Adipocyte (in vitro differentiated cells): ENCODE measurements at regions not wholly inside any gene's neighbourhood (a gene's known extent, or its start where the extent isn't known, plus 50 kb on each side); places are given as distances from the start of the nearest gene placed in this dataset.
A peak's percentile ranks its signal among the peaks of the same experiment; 100 is the strongest.

Experiments used
- DNase-seq: peaks from one replicate; pipeline ENCODE4 v3.0.0-alpha.2; 2015; ENCODE audit warnings: low read depth
- H3K27me3 ChIP-seq: replicated peaks from 2 replicates; pipeline ENCODE4 v1.7.0; 2013; ENCODE audit warnings: mild to moderate bottlenecking, low read length, moderate library complexity; ENCODE audit not compliant: control insufficient read depth, insufficient read depth
- H3K36me3 ChIP-seq: 2 replicates; pipeline ENCODE4 v1.7.0; 2013; ENCODE audit warnings: low read length, mild to moderate bottlenecking, moderate library complexity; ENCODE audit not compliant: control insufficient read depth, insufficient read depth, severe bottlenecking
- H3K4me1 ChIP-seq: 2 replicates; pipeline ENCODE4 v1.7.0; 2013; ENCODE audit warnings: mild to moderate bottlenecking, low read length, moderate library complexity; ENCODE audit not compliant: control insufficient read depth, insufficient read depth
- H3K4me3 ChIP-seq: 2 replicates; pipeline ENCODE4 v1.7.0; 2013; ENCODE audit warnings: mild to moderate bottlenecking, low read length, moderate library complexity
- H3K9ac ChIP-seq: 2 replicates; pipeline ENCODE4 v1.7.0; 2013; ENCODE audit warnings: mild to moderate bottlenecking, low read length, moderate library complexity
- H3K9me3 ChIP-seq: 2 replicates; pipeline ENCODE4 v1.7.0; 2013; ENCODE audit warnings: mild to moderate bottlenecking, low read length, moderate library complexity; ENCODE audit not compliant: control insufficient read depth

GRCh38 chr1:234933475-234933874 lies 195.2 kb downstream of the TOMM20 start:
- Histone ChIP-seq H3K9ac (peak overlapping the region; percentile 77), H3K9me3 (no peaks in the 10 kb centered on the region), H3K36me3 (no peaks in the 10 kb centered on the region), H3K4me3 (peak overlapping the region; percentile 49), H3K4me1 (peaks cover 27% of the 10 kb centered on the region), H3K27me3 (no peaks in the 10 kb centered on the region)
- peak; percentile 72 for DNase-seq

GRCh38 chr1:234932511-234933430 lies 195.9 kb downstream of the TOMM20 start:
- H3K9ac ChIP-seq, result peak overlapping the region; percentile 77
- H3K4me3 ChIP-seq, result peak overlapping the region; percentile 49
- no peaks in the 10 kb centered on the region for H3K9me3 ChIP-seq
- peak; percentile 9 for DNase-seq
- H3K36me3 ChIP-seq, result no peaks in the 10 kb centered on the region
- H3K27me3 ChIP-seq, result no peaks in the 10 kb centered on the region
- H3K4me1 ChIP-seq, result peaks cover 27% of the 10 kb centered on the region

GRCh38 chr1:234932106-234932505 lies 196.5 kb downstream of the TOMM20 start:
- Histone ChIP-seq H3K9ac (no peak overlapping the region), H3K4me1 (peaks cover 25% of the 10 kb centered on the region), H3K4me3 (no peak overlapping the region), H3K27me3 (no peaks in the 10 kb centered on the region), H3K9me3 (no peaks in the 10 kb centered on the region), H3K36me3 (no peaks in the 10 kb centered on the region)
- DNase-seq, result no peak

- H3K4me1 ChIP-seq, result peaks cover 29% of the 10 kb centered on the region
- no peaks in the 10 kb centered on the region for H3K36me3 ChIP-seq
- H3K4me3 ChIP-seq, result no peak overlapping the region
- DNase-seq, result no peak
- no peaks in the 10 kb centered on the region for H3K27me3 ChIP-seq
- H3K9ac ChIP-seq, result no peak overlapping the region
- no peaks in the 10 kb centered on the region for H3K9me3 ChIP-seq
Measured at GRCh38 chr1:234931404-234931973, 197.1 kb downstream of the TOMM20 start.

GRCh38 chr1:234929369-234929768 lies 199.3 kb downstream of the TOMM20 start:
- no peak for DNase-seq
- H3K36me3 ChIP-seq, result no peaks in the 10 kb centered on the region
- H3K9ac ChIP-seq, result no peak overlapping the region
- H3K4me3 ChIP-seq, result no peak overlapping the region
- H3K27me3 ChIP-seq, result no peaks in the 10 kb centered on the region
- H3K4me1 ChIP-seq, result peaks cover 44% of the 10 kb centered on the region
- no peaks in the 10 kb centered on the region for H3K9me3 ChIP-seq

GRCh38 chr1:234928642-234929041 lies 200.0 kb downstream of the TOMM20 start:
- H3K4me1 ChIP-seq, result peaks cover 39% of the 10 kb centered on the region

GRCh38 chr1:234927971-234928640 lies 200.5 kb downstream of the TOMM20 start:
- Histone ChIP-seq H3K9me3 (no peaks in the 10 kb centered on the region), H3K36me3 (no peaks in the 10 kb centered on the region), H3K9ac (no peak overlapping the region), H3K4me3 (no peak overlapping the region), H3K4me1 (peaks cover 34% of the 10 kb centered on the region), H3K27me3 (no peaks in the 10 kb centered on the region)
- DNase-seq, result no peak

More at GRCh38 chr1:234928642-234929041, 200.0 kb downstream of the TOMM20 start:
- Histone ChIP-seq H3K36me3 (no peaks in the 10 kb centered on the region), H3K4me3 (no peak overlapping the region), H3K9ac (no peak overlapping the region), H3K27me3 (no peaks in the 10 kb centered on the region), H3K9me3 (no peaks in the 10 kb centered on the region)
- DNase-seq, result no peak

- H3K9me3 ChIP-seq, result no peaks in the 10 kb centered on the region
- H3K4me1 ChIP-seq, result peaks cover 27% of the 10 kb centered on the region
- H3K36me3 ChIP-seq, result no peaks in the 10 kb centered on the region
- DNase-seq, result no peak
- no peaks in the 10 kb centered on the region for H3K27me3 ChIP-seq
- no peak overlapping the region for H3K9ac ChIP-seq
- H3K4me3 ChIP-seq, result no peak overlapping the region
Measured at GRCh38 chr1:234927312-234927970, 201.2 kb downstream of the TOMM20 start.

GRCh38 chr1:234926559-234927311 lies 201.9 kb downstream of the TOMM20 start:
- peaks cover 27% of the 10 kb centered on the region for H3K4me1 ChIP-seq
- no peaks in the 10 kb centered on the region for H3K9me3 ChIP-seq
- H3K4me3 ChIP-seq, result no peak overlapping the region
- no peaks in the 10 kb centered on the region for H3K27me3 ChIP-seq
- H3K36me3 ChIP-seq, result no peaks in the 10 kb centered on the region
- no peak for DNase-seq
- peak overlapping the region; percentile 75 for H3K9ac ChIP-seq

GRCh38 chr1:234926264-234926558 lies 202.4 kb downstream of the TOMM20 start:
- no peak for DNase-seq
- no peaks in the 10 kb centered on the region for H3K36me3 ChIP-seq
- no peaks in the 10 kb centered on the region for H3K27me3 ChIP-seq

More at GRCh38 chr1:234926264-234926558, 202.4 kb downstream of the TOMM20 start:
- H3K9ac ChIP-seq, result peak overlapping the region; percentile 75
- H3K9me3 ChIP-seq, result no peaks in the 10 kb centered on the region
- H3K4me3 ChIP-seq, result peak overlapping the region; percentile 9
- peaks cover 33% of the 10 kb centered on the region for H3K4me1 ChIP-seq
